ENCODE measurements at regions not wholly inside any gene's neighbourhood (a gene's known extent, or its start where the extent isn't known, plus 50 kb on each side); places are given as distances from the start of the nearest gene placed in this dataset.

GRCh38 chr5:3312299-3312698 lies 283.3 kb upstream of the IRX1 start:
- no peak for TF ChIP-seq POLR2AphosphoS5 (IDR thresholded peaks at IDR 0.05)
- no peak for TF ChIP-seq CTCF (IDR thresholded peaks at IDR 0.05)
- no peak for TF ChIP-seq POLR2A (IDR thresholded peaks at IDR 0.05)
